HL-60 (cell line): ENCODE measurements at regions not wholly inside any gene's neighbourhood (a gene's known extent, or its start where the extent isn't known, plus 50 kb on each side); places are given as distances from the start of the nearest gene placed in this dataset.

ENCODE experiments used
- POLR2AphosphoS5 ChIP-seq: IDR thresholded peaks from 2 replicates; pipeline ENCODE4 v1.6.1; 2012; ENCODE audit warnings: low read depth
- TF ChIP-seq, protein P1 (sequence below): IDR thresholded peaks from one replicate; pipeline ENCODE4 v1.5.1; 2011; ENCODE audit warnings: low read length, control low read depth, inconsistent platforms; ENCODE audit not compliant: insufficient read depth

DNA sequence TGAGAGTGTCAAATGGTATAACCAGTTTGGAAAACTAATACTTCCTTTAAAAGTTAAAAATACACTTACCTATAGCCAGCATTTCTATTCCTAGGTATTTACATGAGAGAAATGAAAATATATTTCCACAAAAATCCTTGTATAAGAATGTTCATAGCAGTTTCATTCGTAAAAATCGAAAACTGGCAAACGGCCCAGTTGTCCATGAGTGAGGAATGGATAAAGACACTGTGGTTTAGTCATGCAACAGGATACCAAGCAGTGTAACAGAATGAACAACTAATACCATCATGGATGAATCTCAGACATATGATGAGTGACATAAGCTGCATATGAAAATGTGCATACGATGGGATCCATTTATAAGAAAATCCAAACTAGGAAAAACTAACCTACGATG lies 136.7 kb downstream of the MACROH2A1 start:
- TF ChIP-seq, protein P1, sequence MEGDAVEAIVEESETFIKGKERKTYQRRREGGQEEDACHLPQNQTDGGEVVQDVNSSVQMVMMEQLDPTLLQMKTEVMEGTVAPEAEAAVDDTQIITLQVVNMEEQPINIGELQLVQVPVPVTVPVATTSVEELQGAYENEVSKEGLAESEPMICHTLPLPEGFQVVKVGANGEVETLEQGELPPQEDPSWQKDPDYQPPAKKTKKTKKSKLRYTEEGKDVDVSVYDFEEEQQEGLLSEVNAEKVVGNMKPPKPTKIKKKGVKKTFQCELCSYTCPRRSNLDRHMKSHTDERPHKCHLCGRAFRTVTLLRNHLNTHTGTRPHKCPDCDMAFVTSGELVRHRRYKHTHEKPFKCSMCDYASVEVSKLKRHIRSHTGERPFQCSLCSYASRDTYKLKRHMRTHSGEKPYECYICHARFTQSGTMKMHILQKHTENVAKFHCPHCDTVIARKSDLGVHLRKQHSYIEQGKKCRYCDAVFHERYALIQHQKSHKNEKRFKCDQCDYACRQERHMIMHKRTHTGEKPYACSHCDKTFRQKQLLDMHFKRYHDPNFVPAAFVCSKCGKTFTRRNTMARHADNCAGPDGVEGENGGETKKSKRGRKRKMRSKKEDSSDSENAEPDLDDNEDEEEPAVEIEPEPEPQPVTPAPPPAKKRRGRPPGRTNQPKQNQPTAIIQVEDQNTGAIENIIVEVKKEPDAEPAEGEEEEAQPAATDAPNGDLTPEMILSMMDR = no peak
- TF ChIP-seq POLR2AphosphoS5 = no peak
